ENCODE measurements at regions not wholly inside any gene's neighbourhood (a gene's known extent, or its start where the extent isn't known, plus 50 kb on each side); places are given as distances from the start of the nearest gene placed in this dataset.
"Not testable (repeated sequence)": the region's sequence is repeated elsewhere in the genome, so short reads cannot be mapped to it uniquely, and the experiment has no call there.

GRCh38 chr6:132114201-132114825 lies 163.1 kb upstream of the CCN2 start:
- ATAC-seq (ENCODE audit: low read depth in 2 of 2) (no peak), DNase-seq (no peak)
- Mint-ChIP-seq H3K27ac (no peak overlapping the region), H3K36me3 (no peaks in the 10 kb centered on the region), H3K4me1 (no peaks in the 10 kb centered on the region), H3K9me3 (peaks cover 0 to 14% (median 5%) of the 10 kb centered on the region in 7 donors), H3K4me3 (no peak overlapping the region), H3K27me3 (no peaks in the 10 kb centered on the region)
- Histone ChIP-seq H3K9me3 (ENCODE audit: control insufficient read depth in 2 of 2, low read length in 2 of 2) (peaks cover 2 to 3% of the 10 kb centered on the region in 2 experiments), H3K36me3 (ENCODE audit: control insufficient read depth, insufficient read depth, low read length) (no peaks in the 10 kb centered on the region), H3K27ac (ENCODE audit: insufficient read depth, low read length, poor library complexity, severe bottlenecking) (no peak overlapping the region), H3K27me3 (ENCODE audit: control insufficient read depth, insufficient read depth, low read length) (no peaks in the 10 kb centered on the region), H3K4me1 (ENCODE audit: control insufficient read depth, insufficient read depth, low read length, poor library complexity, severe bottlenecking) (no peaks in the 10 kb centered on the region), H3K4me3 (ENCODE audit: low read depth, low read length) (no peak overlapping the region)

GRCh38 chr6:132109752-132110151 lies 158.6 kb upstream of the CCN2 start:
- not testable (repeated sequence) for H3K4me3 Mint-ChIP-seq; DNase-seq; H3K4me3 ChIP-seq (ENCODE audit: low read depth, low read length); H3K27me3 ChIP-seq (ENCODE audit: control insufficient read depth, insufficient read depth, low read length); H3K36me3 ChIP-seq (ENCODE audit: control insufficient read depth, insufficient read depth, low read length); ATAC-seq (ENCODE audit: low read depth in 2 of 2); H3K4me1 ChIP-seq (ENCODE audit: control insufficient read depth, insufficient read depth, low read length, poor library complexity, severe bottlenecking); H3K4me1 Mint-ChIP-seq; H3K27ac ChIP-seq (ENCODE audit: insufficient read depth, low read length, poor library complexity, severe bottlenecking); H3K36me3 Mint-ChIP-seq; H3K27me3 Mint-ChIP-seq; H3K27ac Mint-ChIP-seq
- H3K9me3 ChIP-seq (ENCODE audit: control insufficient read depth in 2 of 2, low read length in 2 of 2), result peaks cover 2 to 11% of the 10 kb centered on the region in 2 experiments
- peaks cover 0 to 22% (median 4%) of the 10 kb centered on the region in 7 donors for H3K9me3 Mint-ChIP-seq

GRCh38 chr6:132107896-132108295 lies 156.7 kb upstream of the CCN2 start:
- Mint-ChIP-seq H3K4me1 (no peaks in the 10 kb centered on the region), H3K4me3 (no peak overlapping the region), H3K27me3 (no peaks in the 10 kb centered on the region), H3K27ac (no peak overlapping the region), H3K9me3 (peaks cover 0 to 22% (median 4%) of the 10 kb centered on the region in 7 donors), H3K36me3 (no peaks in the 10 kb centered on the region)
- no peaks in the 10 kb centered on the region for H3K4me1 ChIP-seq (ENCODE audit: control insufficient read depth, insufficient read depth, low read length, poor library complexity, severe bottlenecking)
- H3K27ac ChIP-seq (ENCODE audit: insufficient read depth, low read length, poor library complexity, severe bottlenecking), result no peak overlapping the region
- H3K9me3 ChIP-seq (ENCODE audit: control insufficient read depth in 2 of 2, low read length in 2 of 2), result peaks cover 2 to 11% of the 10 kb centered on the region in 2 experiments
- no peaks in the 10 kb centered on the region for H3K36me3 ChIP-seq (ENCODE audit: control insufficient read depth, insufficient read depth, low read length)
- H3K4me3 ChIP-seq (ENCODE audit: low read depth, low read length), result no peak overlapping the region
- no peaks in the 10 kb centered on the region for H3K27me3 ChIP-seq (ENCODE audit: control insufficient read depth, insufficient read depth, low read length)
- ATAC-seq (ENCODE audit: low read depth in 2 of 2) (no peak), DNase-seq (no peak)

GRCh38 chr6:132101535-132101934 lies 150.4 kb upstream of the CCN2 start:
- Mint-ChIP-seq H3K9me3 (peaks cover 0 to 4% (median 0%) of the 10 kb centered on the region in 7 donors), H3K27ac (no peak overlapping the region), H3K4me3 (no peak overlapping the region), H3K4me1 (no peaks in the 10 kb centered on the region), H3K36me3 (no peaks in the 10 kb centered on the region), H3K27me3 (no peaks in the 10 kb centered on the region)
- no peak overlapping the region for H3K27ac ChIP-seq (ENCODE audit: insufficient read depth, low read length, poor library complexity, severe bottlenecking)
- H3K4me3 ChIP-seq (ENCODE audit: low read depth, low read length), result no peak overlapping the region
- H3K9me3 ChIP-seq (ENCODE audit: control insufficient read depth in 2 of 2, low read length in 2 of 2), result no peaks in the 10 kb centered on the region
- H3K27me3 ChIP-seq (ENCODE audit: control insufficient read depth, insufficient read depth, low read length), result no peaks in the 10 kb centered on the region
- DNase-seq (no peak), ATAC-seq (ENCODE audit: low read depth in 2 of 2) (no peak)
- H3K4me1 ChIP-seq (ENCODE audit: control insufficient read depth, insufficient read depth, low read length, poor library complexity, severe bottlenecking), result no peaks in the 10 kb centered on the region
- H3K36me3 ChIP-seq (ENCODE audit: control insufficient read depth, insufficient read depth, low read length), result no peaks in the 10 kb centered on the region

- H3K36me3 ChIP-seq (ENCODE audit: control insufficient read depth, insufficient read depth, low read length), result no peaks in the 10 kb centered on the region
- Mint-ChIP-seq H3K9me3 (peaks cover 0 to 4% (median 0%) of the 10 kb centered on the region in 7 donors), H3K4me3 (no peak overlapping the region), H3K4me1 (no peaks in the 10 kb centered on the region), H3K27me3 (no peaks in the 10 kb centered on the region), H3K36me3 (no peaks in the 10 kb centered on the region), H3K27ac (no peak overlapping the region)
- no peaks in the 10 kb centered on the region for H3K27me3 ChIP-seq (ENCODE audit: control insufficient read depth, insufficient read depth, low read length)
- DNase-seq, result no peak
- no peak overlapping the region for H3K4me3 ChIP-seq (ENCODE audit: low read depth, low read length)
- no peaks in the 10 kb centered on the region for H3K4me1 ChIP-seq (ENCODE audit: control insufficient read depth, insufficient read depth, low read length, poor library complexity, severe bottlenecking)
- no peak overlapping the region for H3K27ac ChIP-seq (ENCODE audit: insufficient read depth, low read length, poor library complexity, severe bottlenecking)
- ATAC-seq (ENCODE audit: low read depth in 2 of 2), result no peak
- no peaks in the 10 kb centered on the region for H3K9me3 ChIP-seq (ENCODE audit: control insufficient read depth in 2 of 2, low read length in 2 of 2)
Measured at GRCh38 chr6:132100388-132100990, 149.3 kb upstream of the CCN2 start.

- DNase-seq, result no peak
- Histone ChIP-seq H3K36me3 (ENCODE audit: control insufficient read depth, insufficient read depth, low read length) (no peaks in the 10 kb centered on the region), H3K4me1 (ENCODE audit: control insufficient read depth, insufficient read depth, low read length, poor library complexity, severe bottlenecking) (no peaks in the 10 kb centered on the region), H3K27me3 (ENCODE audit: control insufficient read depth, insufficient read depth, low read length) (no peaks in the 10 kb centered on the region), H3K4me3 (ENCODE audit: low read depth, low read length) (no peak overlapping the region), H3K9me3 (ENCODE audit: control insufficient read depth in 2 of 2, low read length in 2 of 2) (no peaks in the 10 kb centered on the region), H3K27ac (ENCODE audit: insufficient read depth, low read length, poor library complexity, severe bottlenecking) (no peak overlapping the region)
- Mint-ChIP-seq H3K27me3 (no peaks in the 10 kb centered on the region), H3K4me1 (no peaks in the 10 kb centered on the region), H3K36me3 (no peaks in the 10 kb centered on the region), H3K4me3 (no peak overlapping the region), H3K27ac (no peak overlapping the region), H3K9me3 (peaks cover 0 to 6% (median 0%) of the 10 kb centered on the region in 7 donors)
- no peak for ATAC-seq (ENCODE audit: low read depth in 2 of 2)
Measured at GRCh38 chr6:132096996-132097395, 145.8 kb upstream of the CCN2 start.

- no peak overlapping the region for H3K27ac ChIP-seq (ENCODE audit: insufficient read depth, low read length, poor library complexity, severe bottlenecking)
Measured at GRCh38 chr6:132096245-132096644, 145.1 kb upstream of the CCN2 start.

DNA sequence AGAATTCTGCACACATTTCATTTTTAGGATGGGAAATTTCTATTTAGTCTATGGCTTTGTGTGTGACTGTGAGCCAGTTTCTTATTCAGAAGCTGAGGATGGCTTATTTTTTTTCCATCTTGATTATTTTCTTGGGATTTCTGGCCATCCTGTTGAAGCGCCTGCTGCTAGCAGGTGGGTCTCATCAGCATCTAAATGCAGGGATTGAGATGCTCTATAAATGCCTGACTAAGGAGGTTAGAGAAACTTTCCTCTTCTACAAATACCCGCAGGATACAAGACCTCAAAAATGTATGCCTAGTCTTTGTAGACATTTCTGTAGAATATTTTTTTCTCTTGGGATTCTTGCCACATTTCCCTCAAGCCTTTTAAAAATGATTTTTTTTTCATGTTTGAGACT lies 138.0 kb upstream of the CCN2 start:
- Mint-ChIP-seq H3K27ac (no peak overlapping the region), H3K9me3 (peaks cover 0 to 4% (median under 1%) of the 10 kb centered on the region in 7 donors), H3K4me1 (no peaks in the 10 kb centered on the region), H3K4me3 (no peak overlapping the region), H3K36me3 (no peaks in the 10 kb centered on the region), H3K27me3 (no peaks in the 10 kb centered on the region)
- no peak for DNase-seq
- Histone ChIP-seq H3K36me3 (ENCODE audit: control insufficient read depth, insufficient read depth, low read length) (no peaks in the 10 kb centered on the region), H3K27me3 (ENCODE audit: control insufficient read depth, insufficient read depth, low read length) (no peaks in the 10 kb centered on the region), H3K4me3 (ENCODE audit: low read depth, low read length) (no peak overlapping the region), H3K27ac (ENCODE audit: insufficient read depth, low read length, poor library complexity, severe bottlenecking) (no peak overlapping the region), H3K9me3 (ENCODE audit: control insufficient read depth in 2 of 2, low read length in 2 of 2) (no peaks in the 10 kb centered on the region), H3K4me1 (ENCODE audit: control insufficient read depth, insufficient read depth, low read length, poor library complexity, severe bottlenecking) (no peaks in the 10 kb centered on the region)
- ATAC-seq (ENCODE audit: low read depth in 2 of 2), result no peak

More at GRCh38 chr6:132096245-132096644, 145.1 kb upstream of the CCN2 start:
- no peaks in the 10 kb centered on the region for H3K27me3 Mint-ChIP-seq
- Histone ChIP-seq H3K36me3 (ENCODE audit: control insufficient read depth, insufficient read depth, low read length) (no peaks in the 10 kb centered on the region), H3K9me3 (ENCODE audit: control insufficient read depth in 2 of 2, low read length in 2 of 2) (no peaks in the 10 kb centered on the region), H3K4me1 (ENCODE audit: control insufficient read depth, insufficient read depth, low read length, poor library complexity, severe bottlenecking) (no peaks in the 10 kb centered on the region), H3K4me3 (ENCODE audit: low read depth, low read length) (no peak overlapping the region), H3K27me3 (ENCODE audit: control insufficient read depth, insufficient read depth, low read length) (no peaks in the 10 kb centered on the region)
- no peak for ATAC-seq (ENCODE audit: low read depth in 2 of 2)
- H3K4me3 Mint-ChIP-seq, result no peak overlapping the region
- no peaks in the 10 kb centered on the region for H3K36me3 Mint-ChIP-seq
- no peak overlapping the region for H3K27ac Mint-ChIP-seq
- no peaks in the 10 kb centered on the region for H3K4me1 Mint-ChIP-seq
- DNase-seq, result no peak
- peaks cover 0 to 6% (median 0%) of the 10 kb centered on the region in 7 donors for H3K9me3 Mint-ChIP-seq
